ENCODE measurements at regions not wholly inside any gene's neighbourhood (a gene's known extent, or its start where the extent isn't known, plus 50 kb on each side); places are given as distances from the start of the nearest gene placed in this dataset.

DNA sequence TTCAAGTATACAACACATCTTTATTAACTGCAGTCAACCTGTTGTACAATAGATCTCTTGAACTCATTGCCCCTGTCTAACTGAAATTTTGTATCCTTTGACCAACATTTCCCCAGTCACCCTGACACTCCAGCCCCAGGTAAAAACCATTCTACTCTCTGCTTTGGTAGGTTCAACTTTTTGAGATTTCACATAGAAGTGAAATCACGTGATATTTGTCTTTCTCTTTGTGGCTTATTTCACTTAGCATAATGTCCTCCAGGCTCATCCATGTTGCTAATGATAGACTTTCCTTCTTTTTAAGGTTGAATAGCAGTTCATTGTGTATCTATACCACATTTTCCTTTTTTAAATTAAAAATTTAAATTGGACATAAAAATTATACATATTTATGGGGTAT, 126.5 kb upstream of the MAN2A1 start:
- TF ChIP-seq, protein P1, sequence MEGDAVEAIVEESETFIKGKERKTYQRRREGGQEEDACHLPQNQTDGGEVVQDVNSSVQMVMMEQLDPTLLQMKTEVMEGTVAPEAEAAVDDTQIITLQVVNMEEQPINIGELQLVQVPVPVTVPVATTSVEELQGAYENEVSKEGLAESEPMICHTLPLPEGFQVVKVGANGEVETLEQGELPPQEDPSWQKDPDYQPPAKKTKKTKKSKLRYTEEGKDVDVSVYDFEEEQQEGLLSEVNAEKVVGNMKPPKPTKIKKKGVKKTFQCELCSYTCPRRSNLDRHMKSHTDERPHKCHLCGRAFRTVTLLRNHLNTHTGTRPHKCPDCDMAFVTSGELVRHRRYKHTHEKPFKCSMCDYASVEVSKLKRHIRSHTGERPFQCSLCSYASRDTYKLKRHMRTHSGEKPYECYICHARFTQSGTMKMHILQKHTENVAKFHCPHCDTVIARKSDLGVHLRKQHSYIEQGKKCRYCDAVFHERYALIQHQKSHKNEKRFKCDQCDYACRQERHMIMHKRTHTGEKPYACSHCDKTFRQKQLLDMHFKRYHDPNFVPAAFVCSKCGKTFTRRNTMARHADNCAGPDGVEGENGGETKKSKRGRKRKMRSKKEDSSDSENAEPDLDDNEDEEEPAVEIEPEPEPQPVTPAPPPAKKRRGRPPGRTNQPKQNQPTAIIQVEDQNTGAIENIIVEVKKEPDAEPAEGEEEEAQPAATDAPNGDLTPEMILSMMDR (IDR thresholded peaks at IDR 0.05): no peak
- TF ChIP-seq EZH2 (IDR thresholded peaks at IDR 0.05) (no peak), EZH2phosphoT487 (IDR thresholded peaks at IDR 0.05) (no peak)
